T-helper 2 cell treated with Interferon-gamma antibody and Interleukin-4, amounts not matched to agents 100 ng/mL and 5 ng/mL, for 36 hours (primary cell): ENCODE measurements at regions not wholly inside any gene's neighbourhood (a gene's known extent, or its start where the extent isn't known, plus 50 kb on each side); places are given as distances from the start of the nearest gene placed in this dataset.
"Not testable (repeated sequence)": the region's sequence is repeated elsewhere in the genome, so short reads cannot be mapped to it uniquely, and the experiment has no call there.

Experiments used
- intact Hi-C: fragments of 100-400 bp; cut with micrococcal nuclease; formaldehyde crosslinking; loops from one replicate; pipeline ENCODE4 v1.15.1; 2023

DNA sequence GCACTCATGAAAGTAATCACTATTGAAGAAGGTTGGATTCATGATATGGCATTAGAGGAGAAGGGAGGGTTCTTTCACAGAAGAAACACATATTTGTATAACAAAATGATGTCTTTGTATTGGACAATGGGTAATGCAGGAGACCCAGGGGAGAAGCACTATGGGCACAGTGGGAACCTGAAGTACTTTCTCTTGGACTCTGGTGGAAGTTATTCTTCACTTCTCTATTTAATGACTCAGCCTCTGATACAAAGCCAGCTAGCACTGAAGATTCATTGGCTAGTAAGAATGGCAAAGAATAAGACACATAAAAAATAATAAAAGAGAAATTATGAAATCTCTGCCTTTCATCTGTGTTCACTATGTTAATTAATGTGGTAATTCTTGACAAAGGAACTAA lies 149.9 kb upstream of the PRR16 start:
- intact Hi-C loops = no loop called here

DNA sequence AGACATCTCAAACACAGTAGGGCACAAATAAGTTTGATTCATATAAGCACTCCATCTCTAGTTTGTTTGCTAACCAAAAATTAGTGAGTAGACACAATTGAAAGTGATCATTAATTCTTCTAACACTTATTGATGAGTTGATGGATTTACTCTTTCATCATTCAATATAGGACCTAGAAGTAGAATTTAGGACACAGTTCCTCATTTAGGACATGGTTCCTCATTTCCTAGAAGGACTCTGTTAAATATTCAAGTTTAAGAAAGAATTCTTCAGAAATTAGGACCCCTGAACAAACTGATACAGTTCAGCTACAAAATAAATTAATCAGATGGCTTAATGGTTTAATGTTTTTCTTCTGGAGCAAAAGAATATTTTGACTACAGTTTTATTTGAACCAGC lies 143.5 kb upstream of the PRR16 start:
- intact Hi-C loops = no loop called here

DNA sequence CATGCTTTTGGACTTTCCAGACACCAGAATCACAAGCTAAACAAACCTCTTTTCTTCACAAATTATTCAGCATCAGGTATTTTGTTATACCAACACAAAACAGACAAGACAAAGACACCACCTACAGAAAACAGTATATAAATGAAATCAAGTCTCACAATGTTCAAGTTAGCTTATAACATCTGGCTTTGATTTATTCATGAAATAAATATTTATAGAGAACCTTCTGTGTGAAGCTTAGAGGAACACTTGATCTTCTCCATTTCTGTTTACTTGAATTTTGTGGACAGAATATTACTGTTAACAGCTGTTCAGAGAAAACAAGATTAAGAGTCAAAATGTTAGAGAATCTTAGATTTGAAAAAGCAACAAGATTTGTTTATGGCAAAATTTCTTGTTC lies 137.4 kb upstream of the PRR16 start:
- intact Hi-C loops = no loop called here

DNA sequence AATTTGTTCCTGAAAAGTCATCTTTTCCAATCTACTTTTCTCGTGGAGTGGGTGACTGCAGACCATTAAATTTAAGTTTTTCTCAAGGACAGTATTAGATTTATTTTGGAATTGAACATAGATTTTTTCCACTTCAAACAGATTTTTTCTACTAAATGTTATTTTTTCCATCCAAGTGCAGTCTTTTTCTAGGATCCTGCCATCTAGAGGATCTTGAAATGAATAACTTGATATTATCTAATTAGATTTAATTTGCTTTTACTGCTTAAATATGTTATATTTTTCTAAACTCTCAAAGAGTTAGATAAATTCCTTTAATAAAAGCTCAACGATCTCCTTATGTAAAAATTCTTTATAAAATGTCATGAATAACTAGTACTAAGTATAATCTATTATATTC lies 136.9 kb upstream of the PRR16 start:
- intact Hi-C loops = no loop called here

DNA sequence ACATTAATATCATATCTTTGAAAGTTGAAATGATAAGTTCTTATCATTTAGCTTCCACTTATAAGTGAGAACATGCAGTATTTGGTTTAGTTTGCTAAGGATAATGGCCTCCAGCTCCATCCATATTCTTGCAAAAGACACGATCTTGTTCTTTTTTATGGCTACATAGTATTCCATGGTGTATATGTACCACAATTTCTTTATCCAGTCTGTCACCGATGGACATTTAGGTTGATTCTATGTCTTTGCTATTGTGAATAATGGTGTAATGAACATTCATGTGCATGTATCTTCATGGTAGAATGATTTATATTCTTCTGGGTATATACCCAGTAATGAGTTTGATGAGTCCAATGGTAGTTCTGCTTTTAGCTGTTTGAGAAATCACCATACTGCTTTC lies 135.0 kb upstream of the PRR16 start:
- intact Hi-C loops = no loop called here

DNA sequence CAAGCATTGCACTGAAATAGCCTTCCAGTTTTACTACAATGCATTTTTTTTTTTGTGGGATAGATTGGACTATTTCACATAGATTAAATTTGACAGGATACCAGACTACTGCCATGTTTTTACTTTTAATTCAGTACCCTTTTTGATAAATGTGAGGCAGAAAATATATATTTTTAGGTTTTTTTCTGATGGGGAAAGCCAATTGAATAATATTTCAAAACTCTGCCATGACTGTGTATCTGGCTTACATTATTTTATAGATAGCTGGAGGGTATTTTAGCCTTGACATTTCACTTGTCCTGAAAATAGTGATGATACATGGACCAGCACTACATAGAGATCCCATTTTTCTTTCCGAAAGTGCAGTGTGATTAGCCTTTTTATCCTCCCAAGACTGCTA lies 133.5 kb upstream of the PRR16 start:
- intact Hi-C loops = no loop called here

DNA sequence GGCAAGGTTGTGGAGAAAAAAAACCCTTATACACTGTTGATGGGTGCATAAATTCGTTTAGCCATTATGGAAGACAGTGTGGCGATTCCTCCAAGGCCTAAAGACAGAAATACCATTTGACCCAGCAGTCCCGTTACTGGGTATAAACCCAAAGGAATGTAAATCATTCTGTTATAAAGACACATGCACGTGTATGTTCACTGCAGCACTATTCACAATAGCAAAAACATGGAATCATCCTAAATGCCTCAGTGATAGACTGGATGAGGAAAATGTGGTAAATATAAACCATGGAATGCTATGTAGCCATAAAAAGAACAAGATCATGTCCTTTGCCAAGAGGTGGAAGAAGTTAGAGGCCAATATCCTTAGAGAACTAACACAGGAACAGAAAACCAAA lies 119.9 kb upstream of the PRR16 start:
- intact Hi-C loops = no loop called here

DNA sequence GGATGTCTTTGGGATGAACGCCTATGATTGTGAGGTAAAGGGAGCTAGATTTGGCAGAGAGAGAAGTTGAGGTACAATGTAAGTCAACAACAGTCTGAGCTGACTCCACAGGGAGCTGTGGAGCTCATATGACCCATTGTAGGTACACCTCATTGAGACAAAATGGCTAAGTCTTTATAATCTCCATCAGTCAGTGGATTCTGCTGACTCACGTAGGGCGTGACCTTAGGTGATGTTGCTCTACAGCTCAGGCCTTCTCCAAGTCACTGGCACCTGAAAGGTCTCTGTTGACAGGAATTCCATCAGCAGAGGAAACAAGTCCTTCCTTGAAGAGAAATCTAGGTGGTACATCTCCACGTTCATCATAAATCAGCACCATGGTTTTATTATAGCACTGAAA lies 118.2 kb upstream of the PRR16 start:
- intact Hi-C loops = no loop called here

DNA sequence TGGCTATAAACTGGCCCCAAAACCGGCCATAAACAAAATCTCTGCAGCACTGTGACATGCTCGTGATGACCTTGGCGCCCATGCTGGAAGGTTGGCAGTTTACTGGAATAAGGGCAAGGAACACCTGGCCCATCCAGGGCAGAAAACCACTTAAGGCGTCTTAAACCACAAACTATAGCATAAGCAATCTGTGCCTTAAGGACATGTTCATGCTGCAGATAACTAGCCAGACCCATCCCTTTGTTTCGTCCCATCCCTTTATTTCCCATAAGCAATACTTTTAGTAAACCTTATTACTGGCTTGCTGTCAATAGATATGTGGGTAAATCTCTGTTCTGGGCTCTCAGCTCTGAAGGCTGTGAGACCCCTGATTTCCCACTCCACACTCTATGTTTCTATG lies 113.0 kb upstream of the PRR16 start:
- intact Hi-C loops = not testable (repeated sequence)

DNA sequence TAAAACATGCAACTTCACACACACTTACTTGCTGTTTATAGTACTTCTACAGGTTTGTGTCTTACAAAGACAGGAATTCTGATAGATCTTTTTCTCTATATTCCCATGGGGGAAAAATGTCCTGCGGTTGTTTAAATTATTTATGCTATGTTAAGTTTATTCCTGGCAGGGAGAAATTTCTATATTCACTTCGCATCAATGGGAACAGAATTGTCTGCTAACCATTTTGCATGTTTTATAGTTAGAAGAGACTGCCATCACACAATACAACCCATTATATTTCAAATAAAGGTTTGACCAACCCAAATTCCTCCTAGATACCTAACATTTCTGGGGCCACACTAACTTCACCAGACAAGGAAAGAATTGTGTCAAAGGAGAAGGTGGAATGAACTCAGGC lies 110.0 kb upstream of the PRR16 start:
- intact Hi-C loops = no loop called here

DNA sequence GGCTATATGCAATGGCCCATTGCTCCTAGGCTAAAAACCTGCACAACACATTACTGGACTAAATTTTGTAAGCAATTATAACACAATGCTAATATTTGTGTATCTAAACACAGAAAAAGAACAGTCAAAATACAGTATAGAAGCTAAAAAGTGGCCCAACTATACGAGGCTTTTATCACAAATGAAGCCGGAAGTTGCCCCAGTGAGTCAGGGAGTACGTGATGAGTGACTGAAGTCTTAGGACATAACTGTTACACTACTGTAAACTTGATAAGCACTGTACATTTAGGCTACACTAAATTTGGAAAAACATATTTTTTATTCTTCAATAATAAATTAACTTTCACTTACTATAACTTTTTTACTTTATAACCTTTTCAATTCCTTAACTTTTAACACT lies 105.2 kb upstream of the PRR16 start:
- intact Hi-C loops = no loop called here

DNA sequence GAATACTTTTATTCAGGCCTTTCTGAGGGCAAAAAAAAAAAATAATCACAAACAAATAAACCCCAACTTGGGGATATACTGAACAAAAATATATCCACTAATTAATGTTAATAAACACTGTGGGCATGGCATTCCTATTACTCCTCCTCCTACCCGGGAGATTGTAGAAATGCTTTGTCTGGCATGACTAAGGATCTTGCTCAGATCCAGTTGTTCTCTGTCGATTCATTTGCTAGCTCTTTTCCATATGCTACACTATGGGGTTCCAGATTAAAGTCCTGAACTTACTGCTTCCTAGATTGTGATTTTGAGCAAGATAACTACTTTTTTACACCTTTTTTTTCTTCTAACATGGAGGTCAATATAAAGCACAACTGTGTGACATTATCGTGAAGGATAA lies 102.2 kb upstream of the PRR16 start:
- intact Hi-C loops = no loop called here

DNA sequence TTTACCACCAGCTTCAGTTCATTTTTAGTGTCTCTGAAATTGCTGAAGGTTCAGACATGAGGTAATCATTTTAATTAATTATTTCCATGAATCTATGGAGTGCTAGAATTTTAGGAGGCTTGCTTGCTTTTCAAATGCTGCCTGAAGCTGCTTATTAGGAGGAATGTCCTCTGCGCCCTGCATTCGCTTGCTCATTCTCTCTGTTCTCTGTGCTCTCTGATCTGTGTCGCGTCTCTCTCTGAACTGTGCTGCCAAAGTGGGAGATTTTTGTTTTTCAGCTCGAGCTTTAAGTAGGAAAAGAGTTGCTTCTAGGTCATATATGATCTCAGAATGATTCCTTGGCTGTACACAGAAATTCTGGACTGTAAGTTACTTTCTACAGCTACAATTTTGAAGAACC lies 101.7 kb upstream of the PRR16 start:
- intact Hi-C loops = no loop called here

DNA sequence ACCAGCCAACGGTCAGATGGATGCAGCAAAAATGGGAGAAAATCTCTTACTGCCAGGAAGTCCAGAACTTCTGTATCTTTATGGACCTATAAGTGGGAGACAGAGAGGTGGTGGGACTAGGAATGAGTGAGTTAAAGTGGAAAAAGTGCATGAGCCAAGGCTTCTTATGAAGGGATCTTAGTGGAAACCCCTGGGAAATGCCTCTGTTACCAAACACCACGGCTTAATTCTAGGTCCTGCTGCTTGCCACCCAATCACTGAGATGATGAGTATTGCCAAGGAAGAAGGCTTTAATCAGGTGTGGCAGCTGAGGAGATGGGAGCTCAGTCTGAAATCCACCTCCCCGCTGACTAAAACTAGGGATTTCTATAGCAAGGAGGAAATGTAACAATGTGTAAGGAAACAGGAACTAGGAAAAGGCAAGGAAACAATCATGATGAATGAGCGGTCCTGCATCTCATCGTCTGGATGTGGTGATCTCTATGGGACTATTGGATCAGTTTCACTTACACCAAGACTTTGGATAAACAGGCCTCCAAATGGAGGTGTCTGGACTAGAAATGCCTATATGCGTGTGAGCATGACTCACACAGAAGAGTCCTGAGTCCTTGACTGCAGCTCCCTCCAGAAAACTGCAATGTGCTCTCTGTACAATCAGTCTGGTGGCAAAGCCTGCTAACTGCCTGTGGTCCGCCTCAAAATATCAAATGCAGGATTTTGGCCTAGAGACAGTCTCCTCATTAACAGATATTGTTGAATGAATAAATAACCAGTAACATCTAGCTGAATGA lies 98.2 kb upstream of the PRR16 start:
- intact Hi-C loops = no loop called here

DNA sequence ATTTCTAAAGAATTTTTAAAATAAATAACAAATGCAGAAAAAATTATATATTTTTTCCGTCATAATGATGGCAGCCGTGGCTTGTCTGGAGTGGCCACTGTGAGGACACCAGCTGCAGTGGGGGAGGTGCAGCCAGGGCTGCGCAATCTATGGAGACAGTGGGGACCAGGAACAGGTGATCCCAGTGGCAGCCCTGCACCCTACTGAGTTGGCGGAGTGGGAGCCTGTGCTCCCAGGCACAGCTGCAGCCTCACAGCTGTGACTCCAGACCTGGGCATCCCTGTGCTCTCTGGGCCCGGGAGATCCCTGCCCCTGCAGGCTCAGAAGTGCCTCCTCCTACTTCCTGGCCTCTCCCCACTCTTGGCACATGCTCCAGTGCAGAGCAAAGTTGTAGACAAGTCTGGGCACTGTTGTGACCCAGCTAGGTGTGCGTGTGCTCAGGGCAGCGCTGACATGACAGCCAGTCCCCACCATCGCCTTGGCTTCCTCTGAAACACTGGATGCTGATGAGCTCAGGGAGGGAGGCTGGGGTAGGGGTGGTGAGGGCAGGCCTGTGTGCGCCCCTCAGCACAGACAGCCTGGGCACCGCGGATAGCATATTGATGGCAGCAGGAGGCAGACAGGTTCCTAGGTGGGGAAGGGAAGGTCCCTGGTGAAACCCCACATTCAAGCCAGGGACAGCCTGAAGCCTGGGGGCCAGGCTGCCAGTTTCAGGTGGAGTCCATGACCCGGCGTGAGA lies 96.0 kb upstream of the PRR16 start:
- intact Hi-C loops = no loop called here

DNA sequence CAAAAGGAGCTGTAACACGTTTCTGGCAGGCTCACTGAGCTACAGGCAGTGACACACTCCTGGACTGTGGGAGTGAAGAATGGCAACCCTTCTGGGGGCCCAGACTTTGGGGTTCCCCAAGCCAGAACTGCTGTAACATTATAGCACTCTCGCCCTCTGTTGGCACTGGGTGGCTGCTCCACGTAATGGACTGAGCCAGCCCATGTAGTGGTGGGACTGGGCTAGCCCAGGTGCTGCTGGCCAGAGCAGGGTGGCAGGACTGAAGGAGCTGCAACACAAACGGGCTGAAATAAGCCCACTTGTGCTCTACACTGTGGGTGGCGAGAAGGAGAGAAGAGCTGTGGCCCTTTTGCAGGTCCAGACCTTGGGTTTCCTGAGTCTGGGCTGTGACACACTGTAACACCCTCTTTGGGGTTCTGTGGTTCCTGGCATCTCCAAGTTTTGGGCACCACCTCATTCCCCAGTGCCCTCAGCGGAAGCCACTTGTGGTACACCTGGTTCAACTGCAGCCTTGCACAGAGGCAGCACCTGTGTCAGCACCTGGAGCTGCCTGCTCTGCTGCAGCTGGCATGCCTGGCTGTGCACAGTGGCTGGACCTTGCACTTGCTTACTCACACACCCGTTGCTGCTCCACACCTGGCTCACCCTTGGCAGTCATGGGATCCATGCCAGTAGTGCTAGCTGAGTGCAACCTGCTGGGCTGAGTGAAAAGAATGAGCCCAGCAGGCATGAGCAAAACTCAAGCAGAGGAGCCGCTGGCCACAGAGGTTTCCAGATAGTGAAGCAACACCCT lies 95.0 kb upstream of the PRR16 start:
- intact Hi-C loops = no loop called here

DNA sequence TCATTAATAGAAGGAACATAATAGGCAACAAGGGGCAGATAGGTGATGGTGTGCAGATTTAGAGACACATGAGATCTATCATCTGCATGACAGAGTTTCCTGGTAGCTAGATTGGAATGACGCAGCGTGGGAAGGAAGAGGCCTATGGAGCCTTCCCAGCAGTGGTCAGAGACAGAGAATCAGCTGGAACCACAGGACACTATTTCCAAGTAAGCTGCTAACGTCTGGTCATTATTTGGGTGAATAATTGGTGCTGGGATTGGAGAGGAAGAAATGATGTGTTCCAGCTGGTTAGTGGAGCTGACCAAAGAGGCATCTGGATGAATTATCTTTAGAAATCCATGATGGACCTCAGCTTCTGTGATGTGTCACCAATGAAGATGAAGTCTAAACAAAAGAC lies 91.2 kb upstream of the PRR16 start:
- intact Hi-C loops = no loop called here

DNA sequence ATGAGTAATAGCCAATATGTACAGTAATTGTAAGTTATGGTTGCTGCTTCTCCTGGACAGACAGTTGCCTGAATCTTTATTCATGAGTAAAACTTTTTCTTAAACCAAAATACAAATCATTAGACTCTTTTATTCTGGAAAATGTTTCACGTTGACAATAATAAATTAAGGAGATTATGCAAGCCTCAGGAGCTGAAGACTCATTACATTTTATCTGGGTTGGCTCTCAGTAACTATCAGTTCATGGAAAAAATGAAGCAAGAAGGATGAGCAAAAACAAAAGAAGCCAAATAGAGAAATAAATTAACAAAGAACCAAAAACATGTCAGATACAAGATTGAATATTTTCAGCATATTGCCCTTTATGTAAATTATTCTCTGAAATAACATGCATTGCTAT lies 88.9 kb upstream of the PRR16 start:
- intact Hi-C loops = no loop called here

DNA sequence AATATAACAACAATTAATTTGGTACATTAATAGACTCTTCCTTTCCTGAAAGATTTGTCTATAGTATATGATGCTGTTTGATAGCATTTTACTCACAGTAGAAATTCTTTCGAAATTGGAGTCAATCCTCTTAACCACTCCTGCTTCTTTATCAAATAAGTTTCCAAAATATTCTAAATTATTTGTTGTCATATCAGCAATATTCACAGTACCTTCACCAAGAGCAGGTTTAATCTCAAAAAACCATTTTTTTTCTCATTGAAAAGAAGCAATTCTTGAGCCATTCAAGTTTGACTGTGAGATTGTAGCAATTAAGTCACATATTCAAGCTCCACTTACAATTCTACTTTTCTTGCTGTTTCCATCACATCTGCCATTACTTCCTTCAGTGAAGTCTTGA lies 83.5 kb upstream of the PRR16 start:
- intact Hi-C loops = no loop called here

DNA sequence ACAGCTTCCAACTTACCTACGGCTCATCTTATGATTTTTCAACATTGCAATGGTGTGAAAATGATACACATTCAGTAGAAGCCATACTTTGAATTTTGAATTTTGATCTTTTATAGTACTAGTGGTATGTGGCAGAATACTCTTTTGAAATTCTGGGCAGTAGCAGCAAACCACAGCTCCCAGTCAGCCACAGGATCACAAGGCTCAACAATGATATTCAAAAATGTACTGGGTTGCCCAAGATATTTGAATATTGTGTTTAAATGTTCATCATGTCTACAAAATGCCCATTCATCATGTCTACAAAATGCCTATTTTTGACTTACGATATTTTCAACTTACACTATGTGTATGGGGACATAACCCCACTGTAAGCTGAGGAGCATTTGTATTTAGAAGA lies 81.3 kb upstream of the PRR16 start:
- intact Hi-C loops = no loop called here

DNA sequence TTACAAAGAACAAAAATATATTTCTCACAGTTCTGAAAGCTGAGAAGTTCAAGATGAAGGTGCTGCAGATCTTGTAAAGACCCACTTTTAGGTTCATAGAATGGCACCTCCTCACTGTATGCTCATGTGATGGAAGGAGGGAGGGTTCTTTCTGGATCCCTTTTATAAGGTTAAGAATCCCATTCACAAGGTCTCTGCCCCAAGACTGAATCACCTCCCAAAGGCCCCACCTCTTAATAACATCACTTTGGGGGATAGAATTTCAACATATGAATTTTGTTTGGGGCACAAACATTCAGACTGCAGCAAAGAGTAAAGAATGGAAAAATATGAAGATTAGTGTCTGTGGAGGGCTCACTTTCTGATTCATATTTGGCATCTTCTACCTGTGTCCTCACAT lies 77.1 kb upstream of the PRR16 start:
- intact Hi-C loops = no loop called here
